Right ventricle myocardium superior (tissue), 1 donor: ENCODE measurements at regions not wholly inside any gene's neighbourhood (a gene's known extent, or its start where the extent isn't known, plus 50 kb on each side); places are given as distances from the start of the nearest gene placed in this dataset.

Source experiments
- ATAC-seq: fragments of 200-7000 bp; cut with Tn5 transposase; one replicate; pipeline ENCODE4 v1.9.1; 2020; ENCODE audit warnings: mild to moderate bottlenecking; ENCODE audit not compliant: poor library complexity
- DNase-seq: peaks from one replicate; pipeline ENCODE4 v3.0.0-alpha.2; 2020
- intact Hi-C: fragments of 100-400 bp; cut with DNase I; formaldehyde crosslinking; loops from one replicate; pipeline ENCODE4 v1.11.2; 2022
- donor health status: DM: no; HTN: yes; CAD: no; lungs with severe emphysema.

- ATAC-seq = no peak
- intact Hi-C loops = no loop called here
- no peak for DNase-seq
Measured at GRCh38 chr2:100655936-100656534, 93.2 kb downstream of the PDCL3 start.

- ATAC-seq = no peak
- intact Hi-C loops = no loop called here
- DNase-seq = no peak
Measured at GRCh38 chr2:100658017-100658416, 95.2 kb downstream of the PDCL3 start.

GRCh38 chr2:100660851-100661584, 98.2 kb downstream of the PDCL3 start:
- intact Hi-C loops = no loop called here
- DNase-seq = no peak
- ATAC-seq = no peak

- no peak for DNase-seq
- no peak for ATAC-seq
- intact Hi-C loops = no loop called here
Measured at GRCh38 chr2:100662866-100663265, 100.1 kb downstream of the PDCL3 start.

GRCh38 chr2:100664021-100664755, 101.4 kb downstream of the PDCL3 start:
- ATAC-seq = no peak
- intact Hi-C loops = no loop called here
- no peak for DNase-seq

- ATAC-seq (no peak), DNase-seq (no peak)
- intact Hi-C loops = no loop called here
Measured at GRCh38 chr2:100664756-100665101, 101.9 kb downstream of the PDCL3 start.

- intact Hi-C loops = no loop called here
- no peak for ATAC-seq
Measured at GRCh38 chr2:100666996-100667395, 104.2 kb downstream of the PDCL3 start.

GRCh38 chr2:100667801-100668200, 105.0 kb downstream of the PDCL3 start:
- ATAC-seq (no peak), DNase-seq (no peak)
- intact Hi-C loops = no loop called here

More at GRCh38 chr2:100666996-100667395, 104.2 kb downstream of the PDCL3 start:
- DNase-seq = no peak

- ATAC-seq = no peak
- DNase-seq = no peak
- intact Hi-C loops = no loop called here
Measured at GRCh38 chr2:100670232-100670631, 107.4 kb downstream of the PDCL3 start.

GRCh38 chr2:100673115-100673514, 110.3 kb downstream of the PDCL3 start:
- DNase-seq (no peak), ATAC-seq (no peak)
- intact Hi-C loops = no loop called here

GRCh38 chr2:100673691-100674485, 111.1 kb downstream of the PDCL3 start:
- DNase-seq = no peak
- ATAC-seq = peak; percentile 87
- intact Hi-C loops = no loop called here

GRCh38 chr2:100674666-100675065, 111.9 kb downstream of the PDCL3 start:
- ATAC-seq (no peak), DNase-seq (no peak)
- intact Hi-C loops = no loop called here

GRCh38 chr2:100675373-100675772, 112.6 kb downstream of the PDCL3 start:
- no peak for DNase-seq
- intact Hi-C loops = no loop called here
- ATAC-seq = no peak

GRCh38 chr2:100675855-100676254, 113.1 kb downstream of the PDCL3 start:
- ATAC-seq (no peak), DNase-seq (no peak)
- intact Hi-C loops = no loop called here

GRCh38 chr2:100676346-100676745, 113.6 kb downstream of the PDCL3 start:
- intact Hi-C loops = no loop called here
- ATAC-seq (no peak), DNase-seq (no peak)

- ATAC-seq (no peak), DNase-seq (no peak)
- intact Hi-C loops = no loop called here
Measured at GRCh38 chr2:100677611-100678185, 114.9 kb downstream of the PDCL3 start.

GRCh38 chr2:100679211-100679610, 116.4 kb downstream of the PDCL3 start:
- no peak for DNase-seq
- intact Hi-C loops = no loop called here
- no peak for ATAC-seq

- DNase-seq (no peak), ATAC-seq (no peak)
- intact Hi-C loops = no loop called here
Measured at GRCh38 chr2:100682536-100682935, 119.7 kb downstream of the PDCL3 start.

- ATAC-seq = no peak
- intact Hi-C loops = no loop called here
- DNase-seq = no peak
Measured at GRCh38 chr2:100683231-100683630, 120.4 kb downstream of the PDCL3 start.
